ENCODE measurements at regions not wholly inside any gene's neighbourhood (a gene's known extent, or its start where the extent isn't known, plus 50 kb on each side); places are given as distances from the start of the nearest gene placed in this dataset.

DNA sequence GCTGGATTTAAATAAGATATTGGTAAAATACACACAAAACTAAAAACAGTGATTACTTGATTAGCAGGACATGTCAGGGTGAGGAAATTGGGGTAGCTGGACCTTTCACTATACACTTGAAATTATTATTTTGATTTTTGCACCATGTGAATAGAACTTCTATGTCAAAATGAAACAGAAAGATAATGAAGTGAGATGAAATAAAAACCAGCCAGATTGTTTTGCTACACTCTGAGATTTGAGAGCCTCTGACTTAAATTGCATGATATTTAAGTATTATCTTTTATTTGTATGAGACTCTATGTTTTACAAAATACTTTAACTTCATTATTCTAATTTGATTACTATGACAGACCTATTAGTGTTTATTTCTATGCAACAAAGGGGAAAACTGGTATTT, 819.6 kb upstream of the ATXN8OS start:
- Histone ChIP-seq H3K36me3 (no peaks in the 10 kb centered on the region), H3K27me3 (no peaks in the 10 kb centered on the region), H3K27ac (no peak overlapping the region), H3K9me3 (peaks cover 0 to 5% (median 0%) of the 10 kb centered on the region in 4 donors), H3K4me1 (no peaks in the 10 kb centered on the region), H3K4me3 (no peak overlapping the region)
- TF ChIP-seq EP300 (IDR thresholded peaks at IDR 0.05): no peak
- no peak for TF ChIP-seq POLR2A (IDR thresholded peaks at IDR 0.05)
- TF ChIP-seq, protein P1, sequence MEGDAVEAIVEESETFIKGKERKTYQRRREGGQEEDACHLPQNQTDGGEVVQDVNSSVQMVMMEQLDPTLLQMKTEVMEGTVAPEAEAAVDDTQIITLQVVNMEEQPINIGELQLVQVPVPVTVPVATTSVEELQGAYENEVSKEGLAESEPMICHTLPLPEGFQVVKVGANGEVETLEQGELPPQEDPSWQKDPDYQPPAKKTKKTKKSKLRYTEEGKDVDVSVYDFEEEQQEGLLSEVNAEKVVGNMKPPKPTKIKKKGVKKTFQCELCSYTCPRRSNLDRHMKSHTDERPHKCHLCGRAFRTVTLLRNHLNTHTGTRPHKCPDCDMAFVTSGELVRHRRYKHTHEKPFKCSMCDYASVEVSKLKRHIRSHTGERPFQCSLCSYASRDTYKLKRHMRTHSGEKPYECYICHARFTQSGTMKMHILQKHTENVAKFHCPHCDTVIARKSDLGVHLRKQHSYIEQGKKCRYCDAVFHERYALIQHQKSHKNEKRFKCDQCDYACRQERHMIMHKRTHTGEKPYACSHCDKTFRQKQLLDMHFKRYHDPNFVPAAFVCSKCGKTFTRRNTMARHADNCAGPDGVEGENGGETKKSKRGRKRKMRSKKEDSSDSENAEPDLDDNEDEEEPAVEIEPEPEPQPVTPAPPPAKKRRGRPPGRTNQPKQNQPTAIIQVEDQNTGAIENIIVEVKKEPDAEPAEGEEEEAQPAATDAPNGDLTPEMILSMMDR (IDR thresholded peaks at IDR 0.05): no peak
- DNase-seq (ENCODE audit: low spot score in 2 of 2): no peak

DNA sequence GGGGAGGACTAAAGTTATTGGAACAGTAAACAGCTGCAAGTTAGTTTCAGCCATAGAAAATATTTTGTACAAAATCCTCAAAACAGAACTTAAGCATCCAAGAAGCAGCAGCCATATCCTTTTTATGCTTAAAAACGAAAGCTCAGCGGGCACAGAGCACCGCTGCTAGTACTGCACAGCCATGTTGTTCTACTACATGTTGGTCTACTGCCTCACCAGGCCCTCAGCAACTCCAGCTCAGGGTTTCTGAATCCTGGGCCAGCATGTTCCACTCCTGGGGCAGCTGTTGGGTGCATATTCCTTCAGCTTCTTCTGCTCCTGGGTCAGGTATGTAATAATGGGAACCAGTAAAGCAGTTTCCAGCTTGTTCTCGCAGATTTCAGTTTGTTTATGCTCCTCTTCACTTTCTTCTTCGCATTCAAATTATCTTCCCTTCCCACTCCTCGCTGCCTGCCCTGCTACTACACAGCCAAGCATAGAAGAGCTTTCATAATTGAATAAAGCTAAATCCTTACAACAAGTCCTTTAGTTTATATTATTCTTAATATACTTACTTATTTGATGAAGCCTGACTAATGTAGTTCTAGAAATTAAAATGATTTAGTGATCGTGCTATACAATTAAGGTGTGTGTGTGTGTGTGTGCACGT, 820.5 kb upstream of the ATXN8OS start:
- Histone ChIP-seq H3K36me3 (no peaks in the 10 kb centered on the region), H3K27ac (no peak overlapping the region), H3K27me3 (no peaks in the 10 kb centered on the region), H3K9me3 (peaks cover 0 to 5% (median 0%) of the 10 kb centered on the region in 4 donors), H3K4me1 (no peaks in the 10 kb centered on the region), H3K4me3 (no peak overlapping the region)
- WGBS, 2 donors: 88% methylated on average over 8 of the region's 8 CpGs
- DNase-seq (ENCODE audit: low spot score in 2 of 2): no peak
- TF ChIP-seq POLR2A (IDR thresholded peaks at IDR 0.05) (no peak), EP300 (IDR thresholded peaks at IDR 0.05) (no peak)
- TF ChIP-seq, protein P1 (IDR thresholded peaks at IDR 0.05): no peak

DNA sequence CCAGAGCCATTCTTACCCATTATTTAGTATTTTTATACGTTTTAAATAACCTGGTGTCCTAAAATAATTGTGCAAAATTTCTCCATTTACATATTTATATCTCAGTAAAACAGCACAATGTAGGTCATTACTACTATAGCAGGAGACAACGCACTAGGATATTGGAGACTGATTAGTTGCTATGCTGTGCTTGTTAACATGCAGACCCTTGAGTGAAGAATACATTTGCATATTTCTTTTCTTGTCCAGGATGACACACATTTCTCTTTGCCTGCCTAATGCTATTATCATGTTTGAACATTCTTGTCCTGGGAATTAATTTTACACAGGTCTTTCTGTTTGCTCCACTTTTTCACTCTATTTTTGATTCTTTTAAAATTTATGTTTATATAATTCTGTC, 823.8 kb upstream of the ATXN8OS start:
- WGBS, 2 donors: 78 to 80% methylated on average over 2 of the region's 2 CpGs
- Histone ChIP-seq H3K27me3 (no peaks in the 10 kb centered on the region), H3K36me3 (no peaks in the 10 kb centered on the region), H3K9me3 (peaks cover 0 to 5% (median 0%) of the 10 kb centered on the region in 4 donors), H3K27ac (no peak overlapping the region), H3K4me3 (no peak overlapping the region), H3K4me1 (no peaks in the 10 kb centered on the region)
- TF ChIP-seq EP300 (IDR thresholded peaks at IDR 0.05): no peak
- TF ChIP-seq POLR2A (IDR thresholded peaks at IDR 0.05): no peak
- TF ChIP-seq, protein P1 (IDR thresholded peaks at IDR 0.05): no peak
- no peak for DNase-seq (ENCODE audit: low spot score in 2 of 2)

DNA sequence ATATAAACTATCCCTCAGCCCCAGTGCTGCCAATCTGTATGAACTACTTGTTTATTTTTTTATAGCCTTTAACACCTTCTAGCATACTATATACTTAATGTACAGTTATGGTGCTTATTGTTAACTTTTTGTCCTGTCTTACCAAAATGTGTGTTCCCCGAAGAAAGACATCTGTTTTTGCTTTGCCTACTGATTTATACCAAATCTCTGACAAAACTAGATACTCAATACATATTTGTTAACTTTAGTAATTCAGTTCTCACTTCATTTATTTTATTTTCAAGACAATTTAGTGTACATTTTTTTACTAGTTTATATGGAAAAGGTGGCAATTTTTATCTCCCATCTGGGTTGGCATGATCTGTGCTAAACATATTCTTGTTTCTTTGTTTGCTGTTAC, 824.3 kb upstream of the ATXN8OS start:
- 76 to 83% methylated on average over 1 of the region's 1 CpG for WGBS, 2 donors
- TF ChIP-seq EP300 (IDR thresholded peaks at IDR 0.05): no peak
- TF ChIP-seq, protein P1 (IDR thresholded peaks at IDR 0.05): no peak
- no peak for TF ChIP-seq POLR2A (IDR thresholded peaks at IDR 0.05)
- DNase-seq (ENCODE audit: low spot score in 2 of 2): no peak
- Histone ChIP-seq H3K36me3 (no peaks in the 10 kb centered on the region), H3K27ac (no peak overlapping the region), H3K9me3 (peaks cover 0 to 5% (median 0%) of the 10 kb centered on the region in 4 donors), H3K27me3 (no peaks in the 10 kb centered on the region), H3K4me3 (no peak overlapping the region), H3K4me1 (no peaks in the 10 kb centered on the region)

DNA sequence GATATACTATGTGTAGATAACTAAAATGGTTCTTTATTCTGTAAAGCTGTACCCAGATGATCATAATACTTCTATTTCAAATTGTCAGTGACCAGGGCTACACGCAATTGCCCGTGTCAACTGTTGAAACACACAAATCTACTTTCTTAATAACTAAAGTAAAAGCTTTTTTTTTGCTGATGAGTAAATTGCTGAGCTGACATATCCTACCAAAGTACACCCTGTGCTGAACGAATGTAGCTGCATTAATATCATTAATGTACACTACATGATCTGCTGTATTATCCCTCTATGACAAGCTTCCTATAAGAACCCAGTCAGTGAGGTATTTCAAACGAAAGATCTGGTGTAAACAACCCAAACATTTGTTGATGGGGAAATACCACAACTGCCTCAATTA, 827.2 kb upstream of the ATXN8OS start:
- Histone ChIP-seq H3K27ac (no peak overlapping the region), H3K9me3 (peaks cover 0 to 2% (median 0%) of the 10 kb centered on the region in 4 donors), H3K4me3 (no peak overlapping the region), H3K36me3 (no peaks in the 10 kb centered on the region), H3K4me1 (no peaks in the 10 kb centered on the region), H3K27me3 (no peaks in the 10 kb centered on the region)
- WGBS, 2 donors: 80 to 83% methylated on average over 4 of the region's 4 CpGs
- no peak for TF ChIP-seq POLR2A (IDR thresholded peaks at IDR 0.05)
- TF ChIP-seq EP300 (IDR thresholded peaks at IDR 0.05): no peak
- TF ChIP-seq, protein P1 (IDR thresholded peaks at IDR 0.05): no peak
- no peak for DNase-seq (ENCODE audit: low spot score in 2 of 2)
